PC-9 (cell line): ENCODE measurements at regions not wholly inside any gene's neighbourhood (a gene's known extent, or its start where the extent isn't known, plus 50 kb on each side); places are given as distances from the start of the nearest gene placed in this dataset.

Experiments used
- BruUV-seq: library from RNA; stranded (reverse); fragments of 400-500 nt; replicated peaks from 2 replicates; lab custom pipeline; 2021; lab: Mats Ljungman, UMichigan
- CTCF ChIA-PET: fragments of 300-600 bp; sonication (Branson Sonifier 250); formaldehyde crosslinking; loops from one replicate; lab custom pipeline; 2022; ENCODE audit warnings: antibody characterized with exemption; lab: Charles Lee
- POLR2A ChIA-PET: fragments of 300-600 bp; sonication (Branson Sonifier 250); formaldehyde crosslinking; loops from one replicate; lab custom pipeline; 2022; ENCODE audit warnings: antibody characterized with exemption; ENCODE audit not compliant: unreplicated experiment; lab: Charles Lee
- DNase-seq, 2 experiments: peaks; one replicate each; pipeline versions ENCODE4 v3.0.0 to v3.0.0-alpha.2; 2015 to 2022; ENCODE audit warnings: mixed read lengths in 1 of 2
- H2AFZ ChIP-seq: fragments of 200-600 bp; sonication (generic); 2 replicates; pipeline ENCODE4 v1.8.1; 2017; ENCODE audit warnings: antibody characterized with exemption
- H3F3A ChIP-seq: fragments of 200-600 bp; sonication (generic); 2 replicates; pipeline ENCODE4 v1.8.1; 2017; ENCODE audit warnings: antibody characterized with exemption, mild to moderate bottlenecking, low read depth; ENCODE audit not compliant: insufficient read depth
- H3K27ac ChIP-seq: fragments of 200-600 bp; sonication (generic); 2 replicates; pipeline ENCODE4 v1.6.1; 2016; ENCODE audit warnings: mixed run types
- H3K27me3 ChIP-seq: fragments of 200-600 bp; sonication (generic); 2 replicates; pipeline ENCODE4 v1.6.1; 2016; ENCODE audit warnings: low read depth, mixed run types; ENCODE audit not compliant: insufficient read depth
- H3K36me3 ChIP-seq: fragments of 200-600 bp; sonication (generic); 2 replicates; pipeline ENCODE4 v1.6.1; 2016; ENCODE audit warnings: low read depth, mixed run types
- H3K4me1 ChIP-seq: fragments of 200-600 bp; sonication (generic); replicated peaks from 2 replicates; pipeline ENCODE4 v1.6.1; 2016; ENCODE audit warnings: mixed run types; ENCODE audit not compliant: insufficient read depth
- H3K4me2 ChIP-seq: fragments of 200-600 bp; sonication (generic); 2 replicates; pipeline ENCODE4 v1.6.1; 2017; ENCODE audit warnings: mixed run types
- H3K4me3 ChIP-seq: fragments of 200-600 bp; sonication (generic); 2 replicates; pipeline ENCODE4 v1.6.1; 2016; ENCODE audit warnings: mixed run types
- H3K79me2 ChIP-seq: fragments of 200-600 bp; sonication (generic); 2 replicates; pipeline ENCODE4 v1.6.1; 2017; ENCODE audit warnings: low read depth, mixed run types
- H3K9me2 ChIP-seq: fragments of 200-600 bp; sonication (generic); 2 replicates; pipeline ENCODE4 v1.8.1; 2017; ENCODE audit warnings: mild to moderate bottlenecking; ENCODE audit not compliant: insufficient read depth
- H3K9me3 ChIP-seq: fragments of 200-600 bp; sonication (generic); 2 replicates; pipeline ENCODE4 v1.8.1; 2016; ENCODE audit warnings: low read depth; ENCODE audit not compliant: insufficient read depth
- H4K20me1 ChIP-seq: fragments of 200-600 bp; sonication (generic); 2 replicates; pipeline ENCODE4 v1.8.1; 2017; ENCODE audit not compliant: insufficient read depth
- EZH2 ChIP-seq: fragments of 200-600 bp; sonication (generic); IDR thresholded peaks from 2 replicates; pipeline ENCODE4 v1.8.0; 2017; ENCODE audit warnings: antibody characterized with exemption, low read depth
- intact Hi-C: fragments of 100-400 bp; cut with micrococcal nuclease; formaldehyde crosslinking; loops from one replicate; pipeline ENCODE4 v1.10.0; 2022; ENCODE audit not compliant: unreplicated experiment
- TF ChIP-seq, protein P1 (sequence below): fragments of 200-600 bp; sonication (generic); conservative IDR thresholded peaks from 2 replicates; pipeline ENCODE4 v1.6.1; 2017; ENCODE audit warnings: mixed run types, antibody characterized with exemption, mild to moderate bottlenecking, moderate library complexity

DNA sequence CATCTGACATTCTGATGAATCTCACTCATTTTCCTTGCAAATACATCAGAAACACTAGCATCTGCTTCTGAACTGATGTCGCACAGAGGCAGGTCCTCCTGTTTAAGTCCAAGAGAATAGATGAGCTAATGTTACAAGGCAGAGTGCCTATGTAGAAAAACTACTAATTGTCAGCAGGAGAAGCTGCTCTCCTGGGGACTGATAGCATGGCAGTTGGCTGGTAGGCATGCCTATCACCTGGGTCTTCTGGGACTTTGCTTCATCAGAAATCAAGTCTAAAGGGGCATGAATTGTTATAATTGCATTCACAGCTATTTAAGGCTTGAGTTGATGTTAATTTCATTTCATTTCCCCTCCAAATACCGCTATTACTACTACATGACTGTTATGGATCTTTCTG is 457.2 kb downstream of the RAP2B start:
- BruUV-seq, result no TSS peak
- Histone ChIP-seq H3K36me3 (no peaks in the 10 kb centered on the region), H3K4me2 (no peak overlapping the region), H3K79me2 (no peaks in the 10 kb centered on the region), H3K9me3 (no peaks in the 10 kb centered on the region; the same call in 1 of the 2 replicates), H3K27me3 (no peaks in the 10 kb centered on the region), H3K4me1 (no peaks in the 10 kb centered on the region), H3F3A (no peaks in the 10 kb centered on the region), H3K9me2 (no peaks in the 10 kb centered on the region), H4K20me1 (no peaks in the 10 kb centered on the region), H3K4me3 (no peak overlapping the region), H3K27ac (no peak overlapping the region), H2AFZ (no peak overlapping the region)
- intact Hi-C loops, result no loop called here
- ChIA-PET POLR2A (no interaction called here), CTCF (no interaction called here)
- DNase-seq, result no peak
- TF ChIP-seq EZH2, result no peak
- TF ChIP-seq, protein P1, sequence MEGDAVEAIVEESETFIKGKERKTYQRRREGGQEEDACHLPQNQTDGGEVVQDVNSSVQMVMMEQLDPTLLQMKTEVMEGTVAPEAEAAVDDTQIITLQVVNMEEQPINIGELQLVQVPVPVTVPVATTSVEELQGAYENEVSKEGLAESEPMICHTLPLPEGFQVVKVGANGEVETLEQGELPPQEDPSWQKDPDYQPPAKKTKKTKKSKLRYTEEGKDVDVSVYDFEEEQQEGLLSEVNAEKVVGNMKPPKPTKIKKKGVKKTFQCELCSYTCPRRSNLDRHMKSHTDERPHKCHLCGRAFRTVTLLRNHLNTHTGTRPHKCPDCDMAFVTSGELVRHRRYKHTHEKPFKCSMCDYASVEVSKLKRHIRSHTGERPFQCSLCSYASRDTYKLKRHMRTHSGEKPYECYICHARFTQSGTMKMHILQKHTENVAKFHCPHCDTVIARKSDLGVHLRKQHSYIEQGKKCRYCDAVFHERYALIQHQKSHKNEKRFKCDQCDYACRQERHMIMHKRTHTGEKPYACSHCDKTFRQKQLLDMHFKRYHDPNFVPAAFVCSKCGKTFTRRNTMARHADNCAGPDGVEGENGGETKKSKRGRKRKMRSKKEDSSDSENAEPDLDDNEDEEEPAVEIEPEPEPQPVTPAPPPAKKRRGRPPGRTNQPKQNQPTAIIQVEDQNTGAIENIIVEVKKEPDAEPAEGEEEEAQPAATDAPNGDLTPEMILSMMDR, result no peak

DNA sequence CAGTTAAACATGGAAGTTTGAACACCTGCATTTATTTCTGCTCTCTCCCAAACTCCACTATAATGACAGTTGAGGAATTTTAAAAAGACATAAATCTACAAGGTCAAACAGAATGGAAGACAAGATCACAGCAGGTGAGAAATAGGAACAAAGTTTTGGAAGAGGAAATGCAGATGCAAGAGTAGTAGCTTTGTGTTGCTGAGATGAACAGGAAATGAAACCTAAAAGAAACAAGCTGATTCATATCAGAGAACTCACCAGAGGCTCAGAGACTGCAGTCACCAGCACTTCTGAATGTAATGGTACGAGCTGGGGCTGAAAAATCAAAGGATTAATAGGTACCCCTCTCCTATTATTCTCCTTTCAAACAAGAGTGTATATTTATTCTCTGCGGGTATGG is 459.9 kb downstream of the RAP2B start:
- intact Hi-C loops, result no loop called here
- CTCF ChIA-PET, result no interaction called here

DNA sequence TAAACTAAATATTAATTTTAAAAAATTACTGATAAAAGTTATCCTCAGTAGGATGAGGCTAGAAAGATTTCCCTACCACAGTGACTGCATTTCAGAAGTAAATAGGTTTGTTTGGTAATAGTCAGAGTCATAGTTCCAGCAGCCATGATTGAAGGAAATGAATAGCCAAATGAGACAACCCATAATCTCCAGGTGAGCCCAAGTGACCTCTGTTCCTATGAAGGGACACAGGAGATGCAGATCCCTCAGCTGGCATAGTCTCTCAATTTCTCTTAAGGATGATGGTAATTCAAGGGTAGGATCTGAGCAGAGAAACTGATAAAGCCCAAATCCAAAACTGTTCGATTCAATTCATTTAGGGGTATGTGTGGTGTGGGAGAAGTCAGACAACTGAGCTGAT is 461.8 kb downstream of the RAP2B start:
- H3K9me2 ChIP-seq, result no peaks in the 10 kb centered on the region
- DNase-seq, result no peak
- BruUV-seq, result no TSS peak
- intact Hi-C loops, result no loop called here
- no peaks in the 10 kb centered on the region; the same call in 1 of the 2 replicates for H3K9me3 ChIP-seq
- H3K79me2 ChIP-seq, result no peaks in the 10 kb centered on the region
- H3K27me3 ChIP-seq, result no peaks in the 10 kb centered on the region
- H4K20me1 ChIP-seq, result no peaks in the 10 kb centered on the region
- POLR2A ChIA-PET, result no interaction called here
- H2AFZ ChIP-seq, result no peak overlapping the region
- no peaks in the 10 kb centered on the region for H3K36me3 ChIP-seq
- H3K4me2 ChIP-seq, result no peak overlapping the region
- no peak overlapping the region for H3K27ac ChIP-seq
- H3F3A ChIP-seq, result no peaks in the 10 kb centered on the region
- H3K4me1 ChIP-seq, result no peaks in the 10 kb centered on the region
- CTCF ChIA-PET, result no interaction called here
- TF ChIP-seq EZH2, result no peak
- TF ChIP-seq, protein P1, result no peak
- no peak overlapping the region for H3K4me3 ChIP-seq

More for the DNA sequence above, 459.9 kb downstream of the RAP2B start:
- no peaks in the 10 kb centered on the region for H4K20me1 ChIP-seq
- H3F3A ChIP-seq, result no peaks in the 10 kb centered on the region
- H3K9me2 ChIP-seq, result no peaks in the 10 kb centered on the region
- no peak for DNase-seq
- H3K79me2 ChIP-seq, result no peaks in the 10 kb centered on the region
- H3K4me2 ChIP-seq, result no peak overlapping the region
- H3K36me3 ChIP-seq, result no peaks in the 10 kb centered on the region
- no peaks in the 10 kb centered on the region for H3K27me3 ChIP-seq
- POLR2A ChIA-PET, result no interaction called here
- H2AFZ ChIP-seq, result no peak overlapping the region
- no peaks in the 10 kb centered on the region; the same call in 1 of the 2 replicates for H3K9me3 ChIP-seq
- TF ChIP-seq, protein P1, result no peak
- no peak for TF ChIP-seq EZH2
- no peak overlapping the region for H3K27ac ChIP-seq
- H3K4me3 ChIP-seq, result no peak overlapping the region
- BruUV-seq, result no TSS peak
- no peaks in the 10 kb centered on the region for H3K4me1 ChIP-seq
